ENCODE measurements at regions not wholly inside any gene's neighbourhood (a gene's known extent, or its start where the extent isn't known, plus 50 kb on each side); places are given as distances from the start of the nearest gene placed in this dataset.
"Not testable (repeated sequence)": the region's sequence is repeated elsewhere in the genome, so short reads cannot be mapped to it uniquely, and the experiment has no call there.

DNA sequence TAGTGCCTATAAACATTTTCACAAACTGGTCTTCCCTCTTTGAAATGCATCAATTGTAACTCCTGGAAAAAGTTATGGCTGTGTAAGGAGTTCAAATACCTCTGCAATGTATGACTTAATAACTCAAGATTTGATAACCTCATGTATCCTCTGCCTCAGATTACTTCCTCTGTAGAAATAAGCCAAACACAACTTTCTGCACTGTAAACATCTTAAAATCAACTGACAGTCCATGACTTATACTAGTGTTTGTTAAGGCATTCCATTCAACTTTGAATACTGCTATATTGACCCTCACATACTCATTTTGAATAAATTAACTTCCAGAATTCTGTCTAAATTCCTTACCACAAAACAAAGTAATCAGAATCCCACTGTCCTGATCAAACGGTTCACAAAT lies 256.2 kb upstream of the POU5F2 start:
- Mint-ChIP-seq H3K27ac (peak overlapping the region in 2 of 3 donors; percentile 7 to 57), H3K36me3 (peaks cover 18% of the 10 kb centered on the region), H3K4me1 (peaks cover 0 to 18% (median 16%) of the 10 kb centered on the region in 3 donors), H3K9me3 (peaks cover 0 to 13% (median 6%) of the 10 kb centered on the region in 3 donors), H3K27me3 (no peaks in the 10 kb centered on the region), H3K4me3 (no peak overlapping the region)

DNA sequence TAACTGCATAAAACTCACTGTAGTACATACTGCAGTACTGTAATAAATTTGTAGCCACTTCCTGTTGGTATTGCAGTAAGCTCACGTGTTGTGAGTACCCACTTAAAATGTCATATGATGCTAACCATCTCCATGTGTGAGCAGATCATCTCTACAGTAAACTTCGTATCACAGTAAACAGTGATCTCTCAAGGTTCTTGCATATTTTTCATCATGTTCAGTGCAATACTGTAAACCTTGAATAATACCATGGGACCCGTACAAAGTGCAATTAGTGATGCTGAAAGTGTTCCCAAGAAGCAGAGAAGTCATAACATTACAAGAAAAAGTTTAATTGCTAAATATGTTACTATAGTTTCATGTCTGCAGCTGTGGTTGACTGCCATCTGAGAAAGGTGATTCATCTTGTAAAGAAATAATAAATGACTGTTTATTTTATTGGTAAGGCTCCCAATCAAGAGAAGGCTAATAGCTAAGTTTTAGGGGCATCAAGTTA lies 253.8 kb upstream of the POU5F2 start:
- no peaks in the 10 kb centered on the region for H3K9me3 Mint-ChIP-seq
- H3K27ac Mint-ChIP-seq, result peak overlapping the region in 1 of 3 donors; percentile 46
- H3K4me3 Mint-ChIP-seq, result no peak overlapping the region
- H3K27me3 Mint-ChIP-seq, result no peaks in the 10 kb centered on the region
- H3K4me1 Mint-ChIP-seq, result peaks cover 0 to 20% (median 16%) of the 10 kb centered on the region in 3 donors
- H3K36me3 Mint-ChIP-seq, result peaks cover 7% of the 10 kb centered on the region

DNA sequence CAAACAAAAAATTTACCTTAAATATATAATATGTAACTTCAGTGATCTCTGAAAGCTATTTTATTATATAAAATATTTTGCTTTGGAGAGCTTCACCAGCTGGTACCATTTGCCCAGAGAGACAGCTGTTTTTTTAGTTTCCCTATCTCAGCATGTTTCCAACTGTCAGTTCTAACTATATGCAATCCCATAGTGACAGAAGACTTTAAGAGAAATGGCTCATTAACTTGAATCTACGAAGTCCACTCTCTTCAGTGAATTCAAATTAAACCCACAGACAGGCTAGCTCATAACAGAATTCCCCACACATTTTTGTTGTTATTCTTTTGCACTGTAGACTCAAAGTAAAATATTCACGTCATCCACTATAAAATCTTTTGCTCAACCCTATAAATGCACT lies 251.8 kb upstream of the POU5F2 start:
- no peaks in the 10 kb centered on the region for H3K27me3 Mint-ChIP-seq
- peaks cover 3 to 20% (median 16%) of the 10 kb centered on the region in 3 donors for H3K4me1 Mint-ChIP-seq
- peaks cover 12% of the 10 kb centered on the region for H3K36me3 Mint-ChIP-seq
- H3K27ac Mint-ChIP-seq, result no peak overlapping the region
- H3K9me3 Mint-ChIP-seq, result no peaks in the 10 kb centered on the region
- H3K4me3 Mint-ChIP-seq, result no peak overlapping the region

DNA sequence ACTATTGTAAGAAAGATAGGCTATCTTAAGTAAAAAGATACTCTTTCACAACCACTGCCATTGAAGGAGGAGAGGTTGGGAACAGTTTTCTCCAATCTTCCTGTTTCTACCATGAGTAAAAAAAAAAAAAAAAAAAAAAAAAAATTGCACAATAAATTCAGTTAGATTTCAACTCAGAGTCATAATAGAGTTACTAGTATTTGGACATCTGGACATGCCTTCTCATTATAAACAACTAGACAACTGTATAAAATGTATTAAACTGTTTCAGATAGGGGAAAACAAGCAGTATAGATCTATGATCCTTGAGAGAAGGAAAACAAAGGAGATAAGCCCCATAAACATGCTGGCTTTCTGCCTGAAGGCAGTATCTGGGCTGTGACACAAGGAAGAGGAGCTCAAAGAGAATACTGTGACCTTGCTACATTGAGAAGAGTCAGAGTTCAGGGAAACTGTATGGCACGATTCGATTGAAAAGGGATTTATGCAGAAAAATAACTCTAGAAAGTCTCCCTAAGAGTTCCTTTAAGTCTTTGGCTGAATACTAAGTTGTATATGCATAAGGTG lies 249.2 kb upstream of the POU5F2 start:
- H3K36me3 Mint-ChIP-seq, result peaks cover 20% of the 10 kb centered on the region
- H3K4me3 Mint-ChIP-seq, result no peak overlapping the region
- no peaks in the 10 kb centered on the region for H3K27me3 Mint-ChIP-seq
- H3K4me1 Mint-ChIP-seq, result peaks cover 3 to 11% (median 5%) of the 10 kb centered on the region in 3 donors
- H3K27ac Mint-ChIP-seq, result no peak overlapping the region
- peaks cover 0 to 8% (median 0%) of the 10 kb centered on the region in 3 donors for H3K9me3 Mint-ChIP-seq

DNA sequence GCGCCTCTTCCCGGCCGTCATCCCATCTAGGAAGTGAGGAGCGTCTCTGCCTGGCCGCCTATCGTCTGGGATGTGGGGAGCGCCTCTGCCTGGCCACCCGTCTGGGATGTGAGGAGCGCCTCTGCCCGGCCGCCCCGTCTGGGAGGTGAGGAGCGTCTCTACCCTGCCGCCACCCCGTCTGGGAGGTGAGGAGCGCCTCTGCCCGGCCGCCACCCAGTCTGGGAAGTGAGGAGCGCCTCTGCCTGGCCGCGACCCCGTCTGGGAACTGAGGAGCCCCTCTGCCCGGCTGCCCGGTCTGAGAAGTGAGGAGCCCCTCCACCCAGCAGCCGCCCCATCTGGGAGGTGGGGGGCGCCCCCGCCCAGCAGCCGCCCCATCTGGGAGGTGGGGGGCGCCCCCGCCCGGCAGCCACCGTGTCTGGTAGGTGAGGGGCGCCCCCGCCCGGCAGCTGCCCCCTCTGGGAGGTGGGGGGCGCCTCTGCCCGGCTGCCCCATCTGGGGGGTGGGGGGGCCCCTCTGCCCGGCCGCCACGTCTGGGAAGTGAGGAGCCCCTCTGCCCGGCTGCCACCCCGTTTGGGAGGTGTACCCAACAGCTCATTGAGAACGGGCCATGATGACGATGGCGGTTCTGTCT lies 244.7 kb upstream of the POU5F2 start:
- not testable (repeated sequence) for H3K4me3 Mint-ChIP-seq, H3K27ac Mint-ChIP-seq, H3K4me1 Mint-ChIP-seq, H3K27me3 Mint-ChIP-seq
- peaks cover 19% of the 10 kb centered on the region for H3K36me3 Mint-ChIP-seq
- peaks cover 0 to 11% (median 0%) of the 10 kb centered on the region in 3 donors for H3K9me3 Mint-ChIP-seq

DNA sequence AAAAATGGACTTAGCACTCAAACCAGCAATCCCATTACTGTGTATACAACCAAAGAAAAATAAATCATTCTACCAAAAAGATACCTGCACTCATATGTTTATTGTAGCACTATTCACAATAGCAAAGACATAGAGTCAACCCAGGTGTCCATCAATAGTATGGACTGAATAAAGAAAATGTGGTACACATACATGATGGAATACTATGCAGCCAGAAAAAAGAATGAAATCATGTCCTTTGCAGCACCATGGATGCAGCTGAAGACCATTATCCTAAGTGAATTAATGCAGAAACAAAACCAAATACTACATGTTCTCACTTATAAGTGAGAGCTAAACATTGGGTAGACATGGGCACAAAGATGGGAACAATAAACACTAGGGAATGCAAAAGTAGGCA lies 236.8 kb upstream of the POU5F2 start:
- Mint-ChIP-seq H3K9me3 (peaks cover 7 to 49% (median 22%) of the 10 kb centered on the region in 3 donors), H3K27ac (no peak overlapping the region), H3K4me1 (peaks cover 1 to 11% (median 5%) of the 10 kb centered on the region in 3 donors)

DNA sequence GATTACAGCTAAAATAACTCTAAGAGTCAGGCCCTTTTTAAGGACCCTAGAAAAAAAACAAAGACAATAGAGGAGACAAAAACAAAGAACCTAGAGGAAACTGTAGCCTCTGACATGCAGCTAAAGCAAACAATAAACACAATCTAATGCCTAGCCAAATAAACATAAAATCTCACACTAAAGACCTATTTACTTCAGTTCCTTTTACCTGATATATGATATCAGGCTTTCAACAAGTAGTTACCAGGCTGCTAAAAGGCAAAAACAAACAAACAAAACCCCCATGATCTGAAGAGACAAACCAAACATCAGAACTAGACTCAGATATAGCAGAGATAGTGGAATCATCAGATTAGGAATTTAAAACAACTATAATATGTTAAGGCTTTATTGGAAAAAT lies 226.5 kb upstream of the POU5F2 start:
- Mint-ChIP-seq H3K27me3 (no peaks in the 10 kb centered on the region), H3K36me3 (peaks cover 16% of the 10 kb centered on the region), H3K27ac (no peak overlapping the region), H3K4me1 (peaks cover under 1 to 2% (median under 1%) of the 10 kb centered on the region in 3 donors), H3K9me3 (no peaks in the 10 kb centered on the region), H3K4me3 (no peak overlapping the region)

More for the DNA sequence above, 236.8 kb upstream of the POU5F2 start:
- Mint-ChIP-seq H3K36me3 (peaks cover 34% of the 10 kb centered on the region), H3K27me3 (no peaks in the 10 kb centered on the region), H3K4me3 (no peak overlapping the region)

DNA sequence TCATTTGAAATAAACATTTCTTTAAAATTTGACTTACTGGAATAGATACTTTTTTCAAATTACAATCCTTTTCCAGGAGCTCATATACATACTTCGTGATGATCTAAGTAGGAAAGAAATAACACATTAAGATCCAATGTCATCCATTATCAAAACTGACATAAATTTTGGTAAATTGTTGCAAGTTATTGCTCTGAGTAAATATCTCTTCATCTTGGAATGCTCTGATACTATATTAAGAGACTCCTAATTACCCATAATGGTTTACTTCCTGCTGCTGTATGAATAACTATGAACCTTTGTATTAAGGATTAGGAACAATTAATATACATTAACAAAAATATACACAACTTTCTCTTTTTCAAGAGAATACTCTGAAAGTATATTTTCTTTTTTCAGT lies 223.0 kb upstream of the POU5F2 start:
- Mint-ChIP-seq H3K4me1 (no peaks in the 10 kb centered on the region), H3K36me3 (peaks cover 14% of the 10 kb centered on the region), H3K4me3 (no peak overlapping the region), H3K9me3 (no peaks in the 10 kb centered on the region), H3K27me3 (no peaks in the 10 kb centered on the region), H3K27ac (no peak overlapping the region)

DNA sequence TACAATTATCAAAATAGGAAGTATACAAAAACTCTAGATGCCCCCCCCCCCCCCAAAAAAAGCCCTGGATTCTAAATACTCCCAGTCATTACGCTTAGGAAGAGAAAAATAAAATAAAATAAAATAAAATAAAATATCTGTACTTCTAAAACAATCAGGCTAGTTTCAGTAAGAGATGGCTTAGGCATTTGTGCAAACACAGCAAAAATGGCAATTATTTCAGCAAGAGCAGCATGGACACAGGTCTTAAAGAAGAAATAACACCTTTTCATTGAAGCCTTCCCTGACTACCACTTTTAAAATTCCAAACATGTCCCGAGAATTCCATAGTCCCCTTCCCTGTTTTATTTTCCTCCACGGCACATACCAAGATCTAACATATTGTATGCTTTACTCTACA lies 218.6 kb upstream of the POU5F2 start:
- Mint-ChIP-seq H3K9me3 (no peaks in the 10 kb centered on the region), H3K4me1 (no peaks in the 10 kb centered on the region), H3K4me3 (no peak overlapping the region), H3K27me3 (no peaks in the 10 kb centered on the region), H3K27ac (no peak overlapping the region), H3K36me3 (peaks cover 10% of the 10 kb centered on the region)

DNA sequence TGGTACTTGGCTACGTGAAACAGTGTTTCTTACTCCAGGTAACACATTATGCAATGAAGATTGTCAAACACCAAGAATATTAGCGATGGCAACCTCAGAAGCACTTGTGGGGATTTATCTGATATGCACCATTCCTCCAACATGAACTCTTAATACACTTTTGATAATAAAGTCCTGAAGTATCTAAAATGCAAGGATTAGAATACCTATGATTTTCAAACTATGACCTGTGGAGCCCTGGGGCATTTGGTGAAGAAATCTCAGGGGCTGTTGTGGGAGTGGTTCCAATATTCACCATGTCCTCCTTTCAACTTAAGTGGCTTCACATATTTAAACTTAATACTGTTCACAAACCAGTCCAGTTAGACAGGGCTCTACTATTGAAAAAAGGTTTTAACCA lies 214.6 kb upstream of the POU5F2 start:
- H3K27me3 Mint-ChIP-seq, result no peaks in the 10 kb centered on the region
- no peak overlapping the region for H3K27ac Mint-ChIP-seq
- no peak overlapping the region for H3K4me3 Mint-ChIP-seq

DNA sequence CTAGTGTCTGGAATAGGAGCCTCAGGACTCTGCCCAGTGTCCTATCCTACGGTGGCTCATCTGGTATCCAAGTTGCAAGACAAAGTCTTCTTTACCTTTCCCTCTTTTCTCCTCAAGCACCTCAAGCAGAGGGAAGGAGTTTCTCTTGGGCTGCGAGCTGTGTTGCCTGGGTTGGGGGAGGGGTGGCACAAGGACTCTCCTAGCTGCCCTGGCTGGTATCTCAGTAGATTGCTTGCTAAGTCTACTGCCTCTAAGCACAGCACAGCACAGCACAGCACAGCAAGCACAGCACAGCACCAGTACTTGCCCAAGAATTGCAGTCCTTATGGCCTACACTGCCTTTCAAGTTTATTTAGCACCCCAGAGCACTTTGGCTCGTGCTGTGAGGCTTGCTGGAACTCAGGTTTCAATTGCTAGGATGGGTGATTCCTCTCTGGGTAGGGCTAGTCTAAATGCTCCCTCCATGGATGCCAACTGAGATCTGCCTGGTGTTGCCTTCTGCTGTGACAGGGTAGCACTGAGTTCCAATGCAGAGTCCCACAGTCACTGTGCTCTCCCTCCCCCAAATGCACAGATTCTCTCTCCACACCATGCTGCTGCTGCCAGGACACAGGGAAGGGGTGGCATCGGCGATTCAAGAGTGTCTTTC lies 213.1 kb upstream of the POU5F2 start:
- Mint-ChIP-seq H3K27me3 (no peaks in the 10 kb centered on the region), H3K27ac (no peak overlapping the region), H3K4me3 (no peak overlapping the region), H3K9me3 (peaks cover 3 to 6% (median 4%) of the 10 kb centered on the region in 3 donors), H3K36me3 (peaks cover 35% of the 10 kb centered on the region), H3K4me1 (no peaks in the 10 kb centered on the region)

More for the DNA sequence above, 214.6 kb upstream of the POU5F2 start:
- peaks cover 0 to 2% (median 0%) of the 10 kb centered on the region in 3 donors for H3K9me3 Mint-ChIP-seq
- peaks cover 35% of the 10 kb centered on the region for H3K36me3 Mint-ChIP-seq
- H3K4me1 Mint-ChIP-seq, result no peaks in the 10 kb centered on the region

DNA sequence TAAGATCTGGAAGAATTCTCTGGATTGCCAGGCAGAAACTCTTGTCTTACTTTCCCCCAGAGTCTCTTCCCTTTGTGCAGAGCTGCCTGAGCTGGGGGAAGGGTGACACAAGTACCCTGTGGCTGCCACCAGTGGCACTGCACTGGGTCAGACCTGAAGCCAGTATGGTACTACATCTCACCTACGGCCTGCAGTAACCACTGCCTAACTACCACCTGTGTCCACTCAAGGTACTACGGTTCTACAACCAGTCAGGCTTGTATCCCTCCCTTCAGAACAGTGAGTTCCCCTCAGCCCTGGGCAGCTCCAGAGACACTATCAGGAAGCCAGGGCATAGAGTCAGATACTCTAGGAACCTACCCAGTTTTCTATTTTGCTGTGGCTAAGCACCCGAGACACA lies 212.0 kb upstream of the POU5F2 start:
- peaks cover 3 to 7% (median 4%) of the 10 kb centered on the region in 3 donors for H3K9me3 Mint-ChIP-seq
- no peak overlapping the region for H3K4me3 Mint-ChIP-seq
- no peaks in the 10 kb centered on the region for H3K4me1 Mint-ChIP-seq
- no peaks in the 10 kb centered on the region for H3K27me3 Mint-ChIP-seq
- H3K36me3 Mint-ChIP-seq, result peaks cover 35% of the 10 kb centered on the region
- H3K27ac Mint-ChIP-seq, result no peak overlapping the region

DNA sequence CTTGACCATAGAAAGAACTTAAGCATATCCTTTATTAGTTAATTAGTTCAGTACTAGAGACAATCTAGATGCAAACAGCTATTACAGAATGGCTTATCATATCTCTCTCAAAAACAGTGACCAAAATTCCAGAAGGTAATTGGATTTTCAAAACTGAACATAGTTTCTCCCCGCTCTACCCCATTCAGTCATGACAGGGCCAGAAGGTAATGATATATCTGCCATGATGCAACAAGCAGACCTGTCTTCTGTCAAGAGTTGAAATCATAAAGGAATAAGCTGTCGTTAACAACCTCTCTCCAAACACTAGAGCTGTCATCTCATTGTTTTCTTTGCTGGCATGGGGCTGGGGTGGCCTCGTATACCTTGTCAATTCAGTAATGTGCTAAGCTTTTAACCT lies 200.5 kb upstream of the POU5F2 start:
- Mint-ChIP-seq H3K9me3 (no peaks in the 10 kb centered on the region), H3K27ac (no peak overlapping the region), H3K27me3 (no peaks in the 10 kb centered on the region), H3K36me3 (peaks cover 8% of the 10 kb centered on the region), H3K4me1 (peaks cover 5 to 15% (median 9%) of the 10 kb centered on the region in 3 donors), H3K4me3 (no peak overlapping the region)

DNA sequence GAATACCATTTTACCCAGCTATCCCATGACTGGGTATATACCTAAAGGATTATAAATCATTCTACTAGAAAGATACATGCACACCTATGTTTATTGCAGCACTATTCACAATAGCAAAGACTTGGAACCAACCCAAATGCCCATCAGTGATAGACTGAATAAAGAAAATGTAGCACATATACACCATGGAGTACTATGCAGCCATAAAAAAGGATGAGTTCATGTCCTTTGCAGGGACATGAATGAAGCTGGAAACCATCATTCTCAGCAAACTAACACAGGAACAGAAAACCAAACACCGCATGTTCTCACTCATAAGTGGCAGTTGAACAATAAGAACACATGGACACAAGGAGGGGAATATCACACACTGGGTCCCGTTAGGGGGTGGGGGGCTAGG lies 191.9 kb upstream of the POU5F2 start:
- H3K36me3 Mint-ChIP-seq, result peaks cover 13% of the 10 kb centered on the region
- H3K9me3 Mint-ChIP-seq, H3K27me3 Mint-ChIP-seq, H3K4me3 Mint-ChIP-seq, H3K27ac Mint-ChIP-seq, H3K4me1 Mint-ChIP-seq: not testable (repeated sequence)

DNA sequence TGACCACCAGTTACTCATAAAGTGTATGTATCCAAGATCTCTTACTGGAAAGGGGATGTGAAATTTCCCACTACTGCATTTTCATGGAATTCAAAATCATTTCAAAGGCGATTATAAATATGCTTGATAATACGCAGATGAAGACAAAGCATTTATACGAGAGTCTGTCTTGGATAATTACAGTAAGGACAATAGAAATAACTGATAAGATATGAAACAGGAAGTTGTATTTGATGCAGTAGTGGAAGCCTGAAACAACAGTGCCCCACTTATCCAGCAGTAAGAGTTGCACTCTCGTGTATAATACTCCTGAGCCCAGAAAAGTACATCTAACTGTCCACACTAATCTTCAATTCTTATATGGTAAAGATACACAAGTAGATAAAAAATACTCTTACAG lies 188.7 kb upstream of the POU5F2 start:
- no peaks in the 10 kb centered on the region for H3K4me1 Mint-ChIP-seq
- no peak overlapping the region for H3K27ac Mint-ChIP-seq
- H3K36me3 Mint-ChIP-seq, result peaks cover 18% of the 10 kb centered on the region
- peaks cover 4 to 9% (median 8%) of the 10 kb centered on the region in 3 donors for H3K9me3 Mint-ChIP-seq
- no peak overlapping the region for H3K4me3 Mint-ChIP-seq
- H3K27me3 Mint-ChIP-seq, result no peaks in the 10 kb centered on the region

Measured in IgD-negative memory B cell (primary cell).